PC-3 (cell line): ENCODE measurements at regions not wholly inside any gene's neighbourhood (a gene's known extent, or its start where the extent isn't known, plus 50 kb on each side); places are given as distances from the start of the nearest gene placed in this dataset.

Experiments
- EZH2 ChIP-seq: fragments of 300-600 bp; sonication (generic); IDR thresholded peaks from one replicate; pipeline ENCODE4 v1.6.1; 2017; ENCODE audit warnings: antibody characterized with exemption, mild to moderate bottlenecking, low read length; ENCODE audit not compliant: unreplicated experiment
- EZH2phosphoT487 ChIP-seq: fragments of 300-600 bp; sonication (generic); IDR thresholded peaks from 2 replicates; pipeline ENCODE4 v1.6.1; 2018; ENCODE audit warnings: mild to moderate bottlenecking, antibody characterized with exemption, low read length, borderline replicate concordance
- TF ChIP-seq, protein P1 (sequence below): fragments of 300-600 bp; sonication (generic); conservative IDR thresholded peaks from 2 replicates; pipeline ENCODE4 v1.5.1; 2017; ENCODE audit warnings: antibody characterized with exemption, low read depth, mild to moderate bottlenecking, low read length

DNA sequence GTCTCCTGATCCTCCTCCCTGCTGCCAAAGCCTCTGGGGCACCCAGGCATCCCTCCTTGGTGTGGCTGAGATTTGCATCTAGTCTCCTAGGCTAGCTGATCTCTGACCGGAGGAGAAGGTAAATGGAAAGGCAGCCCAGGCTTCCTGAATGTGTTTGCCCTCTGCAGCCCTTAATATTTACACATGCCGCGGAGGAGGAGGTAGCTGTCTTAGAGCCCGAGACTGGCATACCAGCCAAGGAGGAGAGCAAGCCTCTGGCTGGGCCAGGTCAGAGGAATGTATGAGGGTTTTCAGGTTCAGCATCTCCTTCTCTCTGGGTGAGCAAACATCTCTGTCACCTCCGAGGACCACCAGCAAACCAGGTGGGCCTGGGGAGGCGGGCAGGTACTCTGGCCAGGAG lies 86.0 kb upstream of the GRIK3 start:
- TF ChIP-seq, protein P1, sequence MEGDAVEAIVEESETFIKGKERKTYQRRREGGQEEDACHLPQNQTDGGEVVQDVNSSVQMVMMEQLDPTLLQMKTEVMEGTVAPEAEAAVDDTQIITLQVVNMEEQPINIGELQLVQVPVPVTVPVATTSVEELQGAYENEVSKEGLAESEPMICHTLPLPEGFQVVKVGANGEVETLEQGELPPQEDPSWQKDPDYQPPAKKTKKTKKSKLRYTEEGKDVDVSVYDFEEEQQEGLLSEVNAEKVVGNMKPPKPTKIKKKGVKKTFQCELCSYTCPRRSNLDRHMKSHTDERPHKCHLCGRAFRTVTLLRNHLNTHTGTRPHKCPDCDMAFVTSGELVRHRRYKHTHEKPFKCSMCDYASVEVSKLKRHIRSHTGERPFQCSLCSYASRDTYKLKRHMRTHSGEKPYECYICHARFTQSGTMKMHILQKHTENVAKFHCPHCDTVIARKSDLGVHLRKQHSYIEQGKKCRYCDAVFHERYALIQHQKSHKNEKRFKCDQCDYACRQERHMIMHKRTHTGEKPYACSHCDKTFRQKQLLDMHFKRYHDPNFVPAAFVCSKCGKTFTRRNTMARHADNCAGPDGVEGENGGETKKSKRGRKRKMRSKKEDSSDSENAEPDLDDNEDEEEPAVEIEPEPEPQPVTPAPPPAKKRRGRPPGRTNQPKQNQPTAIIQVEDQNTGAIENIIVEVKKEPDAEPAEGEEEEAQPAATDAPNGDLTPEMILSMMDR = no peak
- TF ChIP-seq EZH2 = no peak
- TF ChIP-seq EZH2phosphoT487 = no peak
